ENCODE measurements at regions not wholly inside any gene's neighbourhood (a gene's known extent, or its start where the extent isn't known, plus 50 kb on each side); places are given as distances from the start of the nearest gene placed in this dataset.

DNA sequence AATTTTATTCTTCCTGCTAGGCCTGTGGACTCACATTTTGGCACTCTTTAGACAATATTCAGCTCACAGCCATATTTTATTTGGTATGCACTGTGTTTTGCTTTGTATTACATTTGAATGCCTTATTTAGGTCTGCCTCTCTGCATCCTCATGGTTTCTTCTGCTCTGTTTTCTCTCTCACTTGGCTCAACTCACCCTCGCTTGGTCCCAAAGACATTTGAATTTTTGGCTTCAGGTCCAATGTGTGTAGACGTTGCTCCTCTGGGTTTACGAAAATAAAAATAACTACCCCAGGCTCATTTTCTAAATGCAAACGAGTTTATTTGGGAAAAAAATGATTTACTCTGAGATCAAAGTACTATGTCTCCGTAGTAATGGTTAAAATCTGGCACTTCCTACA lies 91.1 kb upstream of the REG3A start:
- TF ChIP-seq CTCF (conservative IDR thresholded peaks at IDR 0.05; ENCODE audit: low read length) (no peak), EZH2phosphoT487 (IDR thresholded peaks at IDR 0.05; ENCODE audit: borderline replicate concordance, low read depth, low read length) (no peak)

Measured in OCI-LY7 (cell line).